HG03460 (cell line): ENCODE measurements at regions not wholly inside any gene's neighbourhood (a gene's known extent, or its start where the extent isn't known, plus 50 kb on each side); places are given as distances from the start of the nearest gene placed in this dataset.

Experiments used
- ATAC-seq: cut with Tn5 transposase; IDR thresholded peaks from one replicate; pipeline ENCODE4 v1.9.1; 2021; ENCODE audit not compliant: unreplicated experiment

GRCh38 chr11:131186629-131187101 lies 183.8 kb upstream of the NTM start:
- peak; percentile 92 for ATAC-seq

- ATAC-seq, result no peak
Observed at GRCh38 chr11:131190446-131190845, 180.0 kb upstream of the NTM start.

- ATAC-seq, result no peak
Observed at GRCh38 chr11:131191606-131192005, 178.8 kb upstream of the NTM start.

GRCh38 chr11:131192628-131193027 lies 177.8 kb upstream of the NTM start:
- no peak for ATAC-seq

GRCh38 chr11:131193031-131193501 lies 177.3 kb upstream of the NTM start:
- ATAC-seq, result no peak

GRCh38 chr11:131194726-131195125 lies 175.7 kb upstream of the NTM start:
- ATAC-seq, result no peak

- ATAC-seq, result no peak
Observed at GRCh38 chr11:131195661-131196517, 174.5 kb upstream of the NTM start.

GRCh38 chr11:131198161-131199014 lies 172.0 kb upstream of the NTM start:
- ATAC-seq, result no peak

- ATAC-seq, result no peak
Observed at GRCh38 chr11:131199015-131199280, 171.5 kb upstream of the NTM start.

GRCh38 chr11:131201674-131202073 lies 168.7 kb upstream of the NTM start:
- no peak for ATAC-seq

GRCh38 chr11:131203040-131203439 lies 167.4 kb upstream of the NTM start:
- ATAC-seq, result no peak

- ATAC-seq, result no peak
Observed at GRCh38 chr11:131204282-131204681, 166.1 kb upstream of the NTM start.

GRCh38 chr11:131204765-131205380 lies 165.5 kb upstream of the NTM start:
- ATAC-seq, result no peak

- ATAC-seq, result no peak
Observed at GRCh38 chr11:131206671-131207070, 163.7 kb upstream of the NTM start.

- no peak for ATAC-seq
Observed at GRCh38 chr11:131207901-131208300, 162.5 kb upstream of the NTM start.

- no peak for ATAC-seq
Observed at GRCh38 chr11:131217313-131218310, 152.8 kb upstream of the NTM start.

GRCh38 chr11:131218542-131218941 lies 151.9 kb upstream of the NTM start:
- no peak for ATAC-seq

GRCh38 chr11:131219646-131220045 lies 150.8 kb upstream of the NTM start:
- ATAC-seq, result no peak

GRCh38 chr11:131223198-131223991 lies 147.0 kb upstream of the NTM start:
- ATAC-seq, result no peak

GRCh38 chr11:131228378-131228777 lies 142.0 kb upstream of the NTM start:
- no peak for ATAC-seq
